ENCODE measurements at regions not wholly inside any gene's neighbourhood (a gene's known extent, or its start where the extent isn't known, plus 50 kb on each side); places are given as distances from the start of the nearest gene placed in this dataset.
A peak's percentile ranks its signal among the peaks of the same experiment; 100 is the strongest.

GRCh38 chr5:101866473-101866872, 429.6 kb downstream of the SLCO4C1 start:
- no peaks in the 10 kb centered on the region for H3K79me2 ChIP-seq (ENCODE audit: insufficient read depth, low read length)
- H2AFZ ChIP-seq (ENCODE audit: low read length): no peak overlapping the region
- ATAC-seq (no peak), FAIRE-seq (no peak), DNase-seq (ENCODE audit: low spot score) (no peak)
- H3K4me2 ChIP-seq (ENCODE audit: low read depth, low read length): no peak overlapping the region
- H3K36me3 ChIP-seq (replicated peaks in 1 of 2; ENCODE audit: control insufficient read depth in 1 of 2, insufficient read depth in 2 of 2, low read length in 2 of 2): no peaks in the 10 kb centered on the region
- 0% methylated on average over 1 of the region's 1 CpG for WGBS (ENCODE audit: low lambda C conversion rate)
- TF ChIP-seq ATF7 (IDR thresholded peaks at IDR 0.05) (peak; percentile 87), ATF7 (CRISPR knock-in tag; IDR thresholded peaks at IDR 0.05) (no peak), GABPA (IDR thresholded peaks at IDR 0.05; ENCODE audit: low read depth, low read length) (no peak), GABPA (CRISPR knock-in tag; IDR thresholded peaks at IDR 0.05; ENCODE audit: low read depth) (no peak)
- no peaks in the 10 kb centered on the region for H4K20me1 ChIP-seq (ENCODE audit: insufficient read depth, low read length)
- no peaks in the 10 kb centered on the region for H3K9me3 ChIP-seq (ENCODE audit: low read length)
- intact Hi-C loops (cut with micrococcal nuclease; ENCODE audit: unreplicated experiment) (no loop called here), in situ Hi-C loops (cut with HindIII; ENCODE audit: extremely low pct_ligation_motif_present, low pct_unique_long_range_greater_than_20kb) (no loop called here)
- CTCF ChIA-PET (ENCODE audit: low intra/inter-chr PET ratio, low total read pairs): no interaction called here
- H3K4me3 ChIP-seq (replicated peaks in 1 of 3; ENCODE audit: insufficient read depth in 1 of 3, low read depth in 2 of 3, low read length in 3 of 3): no peak overlapping the region
- H3K27me3 ChIP-seq (ENCODE audit: control insufficient read depth in 1 of 2, insufficient read depth in 2 of 2, low read length in 2 of 2): no peaks in the 10 kb centered on the region
- H3K9ac ChIP-seq (ENCODE audit: insufficient read depth, low read depth, low read length): no peak overlapping the region
- no peaks in the 10 kb centered on the region for H3K4me1 ChIP-seq (ENCODE audit: insufficient read depth, low read length)
- no TSS peak for BruUV-seq (replicated peaks)
- POLR2A ChIA-PET: no interaction called here
- H3K27ac ChIP-seq (ENCODE audit: extremely low read length, insufficient read depth, low read length): no peak overlapping the region

- Histone ChIP-seq H3K4me2 (ENCODE audit: low read depth, low read length) (no peak overlapping the region), H3K36me3 (replicated peaks in 1 of 2; ENCODE audit: control insufficient read depth in 1 of 2, insufficient read depth in 2 of 2, low read length in 2 of 2) (no peaks in the 10 kb centered on the region), H3K9ac (ENCODE audit: insufficient read depth, low read depth, low read length) (no peak overlapping the region), H3K4me1 (ENCODE audit: insufficient read depth, low read length) (no peaks in the 10 kb centered on the region), H3K9me3 (ENCODE audit: low read length) (no peaks in the 10 kb centered on the region), H3K27me3 (ENCODE audit: control insufficient read depth in 1 of 2, insufficient read depth in 2 of 2, low read length in 2 of 2) (no peaks in the 10 kb centered on the region), H3K4me3 (replicated peaks in 1 of 3; ENCODE audit: insufficient read depth in 1 of 3, low read depth in 2 of 3, low read length in 3 of 3) (no peak overlapping the region), H4K20me1 (ENCODE audit: insufficient read depth, low read length) (no peaks in the 10 kb centered on the region), H3K27ac (ENCODE audit: extremely low read length, insufficient read depth, low read length) (no peak overlapping the region), H2AFZ (ENCODE audit: low read length) (no peak overlapping the region), H3K79me2 (ENCODE audit: insufficient read depth, low read length) (no peaks in the 10 kb centered on the region)
- BruUV-seq (replicated peaks): no TSS peak
- TF ChIP-seq HMG20A (CRISPR knock-in tag; IDR thresholded peaks at IDR 0.05; ENCODE audit: borderline replicate concordance) (no peak), NFYB (CRISPR knock-in tag; IDR thresholded peaks at IDR 0.05) (no peak), ARID4A (CRISPR knock-in tag; IDR thresholded peaks at IDR 0.05; ENCODE audit: borderline replicate concordance) (no peak), PREB (CRISPR knock-in tag; IDR thresholded peaks at IDR 0.05) (no peak), KAT8 (CRISPR knock-in tag; IDR thresholded peaks at IDR 0.05) (no peak), HDAC2 (CRISPR knock-in tag; IDR thresholded peaks at IDR 0.05) (no peak), NONO (IDR thresholded peaks at IDR 0.05) (no peak), NONO (CRISPR knock-in tag; conservative IDR thresholded peaks at IDR 0.05) (no peak), USF2 (IDR thresholded peaks at IDR 0.05; ENCODE audit: low read depth, low read length) (no peak), USF2 (CRISPR knock-in tag; IDR thresholded peaks at IDR 0.05; ENCODE audit: borderline replicate concordance) (no peak)
- no peak for ATAC-seq
- ChIA-PET POLR2A (no interaction called here), CTCF (ENCODE audit: low intra/inter-chr PET ratio, low total read pairs) (no interaction called here)
- DNase-seq (ENCODE audit: low spot score): no peak
- 19% methylated on average over 6 of the region's 6 CpGs for WGBS (ENCODE audit: low lambda C conversion rate)
- intact Hi-C loops (cut with micrococcal nuclease; ENCODE audit: unreplicated experiment): no loop called here
- FAIRE-seq: no peak
- in situ Hi-C loops (cut with HindIII; ENCODE audit: extremely low pct_ligation_motif_present, low pct_unique_long_range_greater_than_20kb): no loop called here
These were observed 435.5 kb downstream of the SLCO4C1 start for GRCh38 chr5:101860563-101860962.
